NOMO-1 treated with dmso at 0.1 percent for 144 hours (cell line): ENCODE measurements at regions not wholly inside any gene's neighbourhood (a gene's known extent, or its start where the extent isn't known, plus 50 kb on each side); places are given as distances from the start of the nearest gene placed in this dataset.
"Not testable (repeated sequence)": the region's sequence is repeated elsewhere in the genome, so short reads cannot be mapped to it uniquely, and the experiment has no call there.

Source experiments
- DNase-seq: peaks from one replicate; lab custom pipeline; 2025; ENCODE audit not compliant: unreplicated experiment; lab: John Stamatoyannopoulos, UW

DNA sequence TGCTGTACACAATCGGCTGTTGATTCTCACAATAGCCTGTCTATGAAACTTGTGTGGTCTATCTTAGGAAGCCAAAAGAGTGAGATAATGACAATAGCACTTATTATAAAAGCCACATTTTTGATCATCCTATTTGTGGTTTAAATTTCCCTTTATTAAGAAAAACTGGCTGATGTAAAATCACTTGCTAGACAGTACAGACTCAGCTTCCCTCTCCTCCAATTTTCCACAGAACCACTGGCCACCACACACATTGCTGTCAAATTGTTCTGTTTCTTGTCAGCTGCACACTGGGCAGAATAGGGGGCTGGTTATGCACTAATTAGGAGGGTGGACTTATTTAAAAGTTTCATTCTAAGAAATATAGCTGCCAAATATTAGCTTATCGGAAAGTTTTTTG, 425.9 kb downstream of the EPHA3 start:
- DNase-seq: no peak

DNA sequence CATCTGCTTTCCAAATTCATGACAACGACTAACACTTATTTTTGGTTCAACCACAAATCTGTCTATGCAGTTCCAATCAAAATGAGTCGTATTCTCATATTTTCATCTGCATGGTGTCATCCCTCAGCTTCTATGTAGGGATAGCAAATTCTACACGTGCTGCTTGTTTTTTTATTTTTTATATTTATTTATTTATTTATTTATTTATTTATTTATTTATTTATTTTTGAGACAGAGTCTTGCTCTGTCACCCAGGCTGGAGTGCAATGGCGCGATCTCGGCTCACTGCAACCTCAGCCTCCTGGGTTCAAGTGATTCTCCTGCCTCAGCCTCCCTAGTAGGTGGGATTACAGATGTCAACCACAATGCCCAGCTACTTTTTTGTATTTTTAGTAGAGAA, 447.2 kb downstream of the EPHA3 start:
- not testable (repeated sequence) for DNase-seq

DNA sequence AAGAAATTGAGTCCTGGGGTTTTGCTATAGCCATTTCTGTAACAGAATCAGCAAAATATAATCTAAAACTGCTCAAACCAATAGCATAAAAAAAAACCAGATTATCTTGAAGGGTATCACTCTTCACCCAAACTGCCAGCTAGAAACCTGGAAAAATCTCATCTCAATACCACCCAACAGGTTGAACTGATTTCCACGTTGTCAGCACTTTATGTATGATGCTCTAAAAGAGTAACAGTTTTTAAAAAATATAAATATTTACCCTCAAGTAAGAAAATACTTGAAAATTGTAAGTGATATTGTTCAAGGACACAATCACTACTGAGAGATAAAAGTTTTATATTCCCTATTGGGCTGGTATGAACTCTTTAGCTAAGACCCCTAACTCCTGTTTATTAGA, 451.3 kb downstream of the EPHA3 start:
- DNase-seq: no peak

DNA sequence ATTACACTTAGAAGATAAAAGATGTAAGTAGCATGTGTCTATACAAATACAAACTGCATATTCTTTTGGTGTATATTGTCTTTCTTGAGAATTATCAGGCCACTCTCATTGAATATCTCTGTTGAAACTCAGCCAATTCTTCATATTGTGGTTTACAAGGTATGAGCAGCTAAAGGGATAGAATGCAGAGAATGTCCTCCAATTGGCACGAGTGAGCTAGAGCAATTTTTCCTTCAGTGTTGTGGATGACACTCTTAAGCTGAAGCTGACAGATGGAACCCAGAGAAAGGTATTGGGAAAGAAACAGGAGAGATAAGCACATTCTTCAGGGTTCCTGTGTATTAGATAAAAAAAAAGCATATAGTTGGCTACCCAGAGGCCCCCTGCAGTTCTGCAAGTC, 453.1 kb downstream of the EPHA3 start:
- no peak for DNase-seq

DNA sequence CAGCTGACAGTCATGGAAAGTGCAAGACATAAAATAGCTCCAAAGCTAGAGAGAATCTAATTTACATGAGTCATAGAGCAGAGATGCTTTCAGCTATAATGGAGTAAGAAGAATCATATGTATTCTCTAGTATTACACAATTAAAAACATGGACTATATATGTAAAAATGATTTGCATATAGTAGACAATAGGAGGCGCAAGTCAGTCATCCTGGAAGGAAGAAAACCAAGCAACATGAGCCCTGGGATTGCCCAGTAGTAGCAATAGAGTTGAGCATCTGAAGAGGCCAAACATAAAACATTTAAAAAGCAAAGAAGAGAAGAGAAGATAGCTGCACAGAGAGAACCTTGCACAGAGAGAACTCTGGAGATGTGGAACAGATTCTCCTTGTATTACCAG, 455.0 kb downstream of the EPHA3 start:
- DNase-seq: no peak

DNA sequence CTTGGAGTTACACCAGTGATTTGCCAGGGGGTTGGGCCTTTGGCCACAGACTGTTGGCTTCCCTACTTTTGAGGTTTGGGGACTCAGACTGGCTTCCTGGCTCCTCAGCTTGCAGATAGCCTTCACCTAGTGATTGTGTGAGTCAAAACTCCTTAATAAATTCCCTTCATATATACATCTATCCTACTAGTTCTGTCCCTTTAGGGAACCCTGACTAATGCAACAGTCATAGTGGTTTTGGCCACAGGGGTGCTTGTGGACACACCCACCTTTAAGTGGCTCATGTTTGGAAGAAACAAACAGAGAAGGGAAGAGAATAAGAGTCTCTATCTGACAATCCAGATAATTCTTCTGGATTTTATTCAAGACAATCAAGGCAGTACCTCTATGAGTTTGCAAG, 457.7 kb downstream of the EPHA3 start:
- DNase-seq: no peak

DNA sequence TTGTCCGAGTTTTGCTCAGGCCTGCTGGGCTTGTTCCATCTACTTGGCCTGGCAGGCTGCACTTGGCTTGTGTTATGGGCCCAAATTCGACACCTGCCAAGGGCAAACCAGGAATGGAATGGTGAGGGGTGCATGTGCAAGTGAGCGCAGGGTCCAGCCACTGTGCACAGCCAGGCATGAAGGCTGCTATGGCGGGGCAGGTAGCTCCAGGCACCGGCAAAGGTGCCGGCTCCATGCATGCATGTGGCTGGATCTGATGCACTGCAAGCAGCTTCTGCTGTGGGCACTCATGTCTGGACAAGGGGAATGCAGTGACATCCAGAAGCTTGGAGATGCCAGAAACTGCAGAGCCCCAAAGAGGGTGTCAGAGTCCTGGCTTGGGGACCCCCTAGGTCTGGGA, 463.0 kb downstream of the EPHA3 start:
- no peak for DNase-seq

DNA sequence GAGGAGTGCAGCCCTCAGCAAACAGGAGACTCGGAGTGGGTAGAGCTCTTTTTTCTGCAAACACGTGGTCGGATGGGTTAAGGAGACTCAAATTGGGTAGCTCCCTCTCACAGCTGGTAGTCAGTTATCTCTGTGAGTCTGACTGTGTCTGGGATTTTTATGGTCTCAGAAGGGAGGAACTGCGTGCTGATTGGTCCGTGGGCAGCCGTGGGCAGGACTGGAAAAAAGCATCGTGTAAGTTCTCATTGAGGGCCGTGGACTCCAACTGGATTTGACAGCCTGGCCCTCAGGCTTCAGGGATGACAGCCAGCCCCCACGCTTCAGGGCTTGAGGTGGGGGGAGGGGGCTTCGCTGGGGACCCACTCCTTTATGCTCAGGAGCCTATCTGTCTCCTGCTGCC, 463.9 kb downstream of the EPHA3 start:
- no peak for DNase-seq

DNA sequence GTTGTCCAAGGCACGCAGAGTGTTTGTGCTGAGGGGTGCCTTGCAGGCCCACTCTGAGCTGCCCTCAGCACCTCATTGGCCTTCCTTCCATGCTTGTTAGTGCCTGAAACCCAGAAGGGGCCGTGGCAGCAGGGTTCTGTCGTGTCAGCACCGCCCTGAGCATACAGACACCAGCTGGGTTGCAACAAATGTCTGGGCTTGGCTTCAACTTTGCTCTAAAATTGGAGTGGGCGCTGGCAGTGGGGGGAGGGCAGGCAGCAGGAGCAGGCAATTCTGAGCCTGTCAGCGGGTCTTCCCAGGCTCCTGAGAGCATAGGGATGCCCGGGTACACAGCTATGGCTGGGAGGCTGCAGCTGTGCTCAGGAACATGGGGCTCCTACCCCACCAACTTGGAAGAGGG, 464.3 kb downstream of the EPHA3 start:
- no peak for DNase-seq

DNA sequence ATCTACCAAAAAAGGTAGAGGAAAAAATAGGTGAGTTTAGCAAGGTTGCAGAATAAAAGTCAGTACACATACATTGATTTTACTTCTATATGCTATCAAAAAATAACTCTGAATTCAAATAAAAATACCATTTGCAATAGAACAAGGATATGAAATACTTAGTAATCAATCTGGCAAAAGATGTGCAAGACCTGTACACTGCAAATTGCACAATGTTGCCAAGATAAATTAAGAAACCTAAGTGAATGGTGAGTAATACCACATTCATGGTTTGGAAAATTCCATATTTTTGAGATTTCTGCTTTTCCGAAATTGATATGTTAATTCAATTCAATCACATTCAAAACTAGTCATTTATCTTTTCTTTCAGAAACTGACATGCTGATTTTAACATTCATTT, 464.8 kb downstream of the EPHA3 start:
- DNase-seq: no peak

DNA sequence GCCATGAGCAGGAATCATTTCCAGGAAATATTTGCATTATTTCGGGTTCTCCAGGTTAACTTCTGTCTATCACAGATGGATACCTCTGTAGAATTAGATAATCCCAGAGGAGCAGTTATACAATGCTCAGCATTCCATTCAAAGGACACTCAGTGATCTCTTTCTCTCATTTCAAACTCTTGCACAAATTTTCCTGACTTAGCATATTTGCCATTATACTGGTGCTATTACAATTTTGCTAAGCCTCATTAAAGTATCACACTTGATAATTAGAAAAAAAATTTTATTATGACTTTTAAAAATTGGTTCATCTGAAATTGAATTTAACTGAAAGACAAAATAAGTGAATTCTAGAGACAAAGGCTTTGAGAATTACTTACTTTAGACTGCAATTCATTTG, 469.0 kb downstream of the EPHA3 start:
- DNase-seq: no peak

DNA sequence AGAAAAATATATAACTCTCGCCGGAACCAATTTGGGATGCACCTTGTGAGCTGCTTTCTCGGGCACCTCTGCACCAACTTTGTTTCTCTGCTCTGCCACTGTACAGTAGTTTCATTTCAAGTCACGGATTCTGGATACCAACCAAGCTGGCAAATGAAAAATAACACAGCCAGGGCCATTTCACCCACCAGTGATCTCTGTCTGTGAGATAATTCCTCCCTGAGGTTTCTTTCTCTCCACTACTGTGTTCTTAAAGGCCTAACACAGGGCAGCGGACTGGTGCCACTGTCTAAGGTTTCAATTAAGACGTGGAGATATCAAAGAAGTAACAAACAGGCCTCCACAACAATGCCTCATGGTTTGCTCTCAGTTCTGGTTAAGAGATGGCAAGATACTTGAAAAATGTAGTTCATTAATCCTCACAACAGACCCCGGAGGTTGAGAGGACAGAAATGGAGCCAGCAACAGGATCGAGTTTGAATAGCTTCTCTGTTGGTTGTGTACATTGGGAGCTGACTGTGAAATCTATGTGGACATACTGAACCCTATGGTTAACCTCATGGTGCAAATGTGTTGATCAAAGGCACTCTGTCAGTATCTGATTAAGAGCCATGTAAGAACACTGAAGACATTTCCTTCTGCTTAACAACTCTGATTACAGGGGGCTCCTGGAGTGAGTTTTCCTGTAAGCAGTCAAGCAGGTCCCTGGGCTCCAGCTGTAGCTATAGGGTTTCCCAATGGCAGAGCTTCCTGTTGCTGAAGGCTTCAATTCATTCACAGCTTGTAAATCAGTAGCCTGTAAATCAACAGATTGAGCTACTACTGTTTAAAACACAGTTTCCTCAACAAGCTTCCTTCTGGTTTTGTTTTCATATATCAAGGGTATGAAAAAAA, 470.5 kb downstream of the EPHA3 start:
- DNase-seq: no peak

DNA sequence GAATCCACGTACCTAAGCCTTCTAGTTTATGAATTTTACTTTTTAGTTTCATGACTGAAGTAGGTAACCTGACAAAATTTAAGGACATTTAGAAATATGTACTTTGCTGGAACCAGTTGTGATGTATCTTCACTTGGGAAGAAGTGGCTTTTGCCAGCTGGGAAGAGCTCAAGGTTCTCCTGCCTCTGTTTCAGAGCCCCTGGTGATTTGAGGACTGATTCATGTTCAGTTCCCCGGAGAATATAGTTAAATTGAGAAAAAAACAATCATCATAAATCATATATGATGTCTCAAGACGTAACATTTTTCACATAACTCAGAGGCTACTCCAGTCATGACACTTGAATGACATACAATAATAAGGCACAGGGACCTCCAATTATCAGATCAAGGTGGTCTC, 473.4 kb downstream of the EPHA3 start:
- DNase-seq: no peak

DNA sequence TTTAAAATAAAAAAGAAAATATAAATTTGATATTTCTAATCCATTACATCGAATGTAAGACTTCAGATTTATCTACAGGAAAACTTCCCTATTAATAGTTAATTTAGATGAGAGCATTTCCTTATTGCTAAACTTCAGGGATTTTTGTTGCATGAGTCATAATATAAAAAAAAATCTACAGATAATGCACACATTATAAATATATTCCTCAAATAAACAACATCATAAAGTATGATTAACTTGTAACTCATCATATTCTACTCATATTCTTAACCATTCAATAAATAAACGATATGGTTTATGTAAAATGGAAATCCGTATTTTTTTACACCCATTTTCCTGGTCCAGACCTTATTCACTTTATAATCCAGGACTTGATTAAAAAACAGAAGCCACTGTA, 477.0 kb downstream of the EPHA3 start:
- no peak for DNase-seq

DNA sequence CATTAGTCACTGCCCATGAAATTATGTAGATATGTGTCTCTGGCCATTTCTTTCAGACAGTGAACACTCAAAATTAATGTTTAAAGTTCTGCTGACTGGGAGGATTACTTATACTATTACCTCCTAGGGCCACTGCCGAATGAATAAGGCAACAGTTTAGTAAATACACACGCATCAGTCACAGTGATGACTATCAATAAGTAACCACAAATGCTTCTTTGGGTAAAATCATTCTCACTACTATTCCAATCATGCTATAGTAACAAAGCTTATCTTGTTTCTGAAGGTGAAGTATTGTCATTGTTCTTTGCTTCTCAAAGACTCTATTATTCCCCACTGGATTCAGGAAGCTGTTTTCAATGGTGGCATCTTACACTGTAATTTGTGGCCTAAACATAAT, 478.8 kb downstream of the EPHA3 start:
- DNase-seq: no peak

DNA sequence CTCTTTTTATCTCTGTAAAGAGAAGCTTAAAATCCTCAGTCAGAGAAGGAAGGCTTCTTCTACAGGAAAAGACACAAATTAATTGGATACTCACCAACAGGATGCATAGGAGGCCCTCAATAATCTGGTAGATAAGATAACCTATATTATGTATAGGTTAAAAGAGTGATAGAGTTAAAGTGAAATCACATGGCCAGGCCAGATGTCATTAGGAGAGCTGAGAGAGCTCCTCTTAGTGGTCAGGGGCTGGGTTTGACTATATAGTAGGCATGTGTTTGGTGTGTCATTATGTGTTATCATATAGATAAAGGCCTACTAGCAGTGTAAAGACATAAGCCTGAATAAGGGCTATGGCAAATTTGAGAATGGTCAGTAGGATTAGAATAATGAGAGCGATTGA, 479.3 kb downstream of the EPHA3 start:
- DNase-seq: no peak

DNA sequence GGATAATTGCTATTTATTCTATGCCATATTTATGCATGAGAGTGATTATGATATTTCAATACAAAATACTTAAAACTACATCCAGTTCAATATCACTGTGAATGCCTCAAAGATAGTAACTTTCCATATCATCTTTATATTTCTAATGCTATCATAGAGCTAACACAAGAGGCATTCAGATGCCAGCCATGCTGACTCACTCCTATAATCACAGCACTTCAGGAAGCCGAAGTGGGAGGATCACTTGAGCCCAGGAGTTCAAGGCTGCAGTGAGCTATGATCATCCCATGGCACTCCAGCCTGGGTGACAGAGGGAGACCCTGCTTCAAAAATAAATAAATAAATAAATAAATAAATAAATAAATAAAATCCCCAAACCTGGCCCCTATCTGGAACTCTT, 498.7 kb downstream of the EPHA3 start:
- no peak for DNase-seq

DNA sequence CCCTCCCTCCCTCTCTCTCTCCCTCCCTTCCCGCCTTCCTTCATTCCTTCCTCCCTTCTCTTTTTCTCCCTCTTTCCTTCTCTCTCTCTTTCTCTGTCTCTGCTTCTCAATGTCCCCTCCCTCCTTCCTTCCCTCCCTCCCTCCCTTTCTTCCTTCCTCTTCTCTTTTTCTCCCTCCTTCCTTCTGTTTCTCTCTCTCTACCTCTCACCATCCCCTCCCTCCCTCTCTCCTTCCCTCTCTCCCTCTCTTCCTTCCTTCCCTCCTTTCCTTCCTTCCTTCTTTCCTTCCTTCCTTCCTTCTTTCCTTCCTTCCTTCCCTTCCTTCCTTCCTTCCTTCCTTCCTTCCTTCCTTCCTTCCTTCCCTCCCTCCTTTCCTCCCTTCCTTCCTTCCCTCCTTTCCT, 504.6 kb downstream of the EPHA3 start:
- DNase-seq: no peak

DNA sequence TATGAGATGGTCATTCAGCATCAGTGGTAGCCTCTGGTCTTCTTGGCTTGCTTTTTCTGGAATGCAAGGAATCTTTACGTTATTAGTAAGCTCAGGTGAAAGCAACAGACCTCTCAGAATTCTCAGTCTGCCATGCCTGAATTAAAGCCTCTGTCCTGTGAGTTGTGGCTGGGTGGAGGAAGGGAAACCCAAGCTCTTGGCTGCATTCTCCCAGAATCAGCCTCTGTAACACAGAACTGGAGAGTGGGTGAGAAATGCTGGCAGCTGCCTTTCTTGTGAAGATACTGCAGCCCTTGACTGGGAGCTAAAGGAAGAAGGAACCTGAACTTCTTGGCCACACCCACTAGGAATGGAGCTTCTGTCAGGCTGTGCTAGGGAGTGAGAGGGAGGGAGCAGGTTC, 505.8 kb downstream of the EPHA3 start:
- no peak for DNase-seq

DNA sequence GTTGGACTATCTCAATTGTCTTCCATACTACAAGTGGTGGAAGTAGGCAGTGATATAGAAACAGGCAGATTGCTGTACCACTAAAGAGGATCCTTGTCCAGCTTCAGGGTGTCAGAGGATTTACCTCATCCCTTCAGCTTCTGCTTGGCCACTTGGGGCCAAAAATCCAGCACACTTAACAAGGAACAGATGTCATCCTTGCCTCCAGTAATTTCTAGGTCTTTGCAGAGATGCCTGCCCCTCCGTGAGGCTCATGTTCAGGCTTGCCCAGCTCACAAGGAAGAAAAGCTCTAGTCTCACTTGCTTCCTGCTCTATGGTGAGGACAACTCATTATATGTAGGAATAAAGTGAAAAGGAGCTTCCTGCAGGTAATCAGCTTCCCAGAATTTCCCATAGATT, 510.3 kb downstream of the EPHA3 start:
- no peak for DNase-seq

DNA sequence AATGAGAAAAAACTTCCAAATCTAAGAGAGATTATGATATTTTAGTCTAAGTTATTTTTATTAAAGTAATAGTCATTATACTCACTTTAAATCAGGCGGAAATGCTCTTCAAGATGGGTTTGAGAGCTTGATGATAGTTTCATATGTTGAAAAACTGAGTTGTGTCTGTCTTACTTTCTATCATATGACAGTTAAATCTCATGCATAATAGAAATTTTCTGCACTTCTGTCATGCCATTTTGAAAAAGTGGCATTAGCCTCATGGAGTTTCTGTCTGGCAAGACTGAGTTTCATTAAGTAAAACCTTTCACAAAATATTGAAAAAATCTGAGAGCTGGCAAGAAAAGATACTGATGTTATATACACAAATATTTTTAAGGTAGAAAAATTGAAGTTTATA, 511.8 kb downstream of the EPHA3 start:
- no peak for DNase-seq

DNA sequence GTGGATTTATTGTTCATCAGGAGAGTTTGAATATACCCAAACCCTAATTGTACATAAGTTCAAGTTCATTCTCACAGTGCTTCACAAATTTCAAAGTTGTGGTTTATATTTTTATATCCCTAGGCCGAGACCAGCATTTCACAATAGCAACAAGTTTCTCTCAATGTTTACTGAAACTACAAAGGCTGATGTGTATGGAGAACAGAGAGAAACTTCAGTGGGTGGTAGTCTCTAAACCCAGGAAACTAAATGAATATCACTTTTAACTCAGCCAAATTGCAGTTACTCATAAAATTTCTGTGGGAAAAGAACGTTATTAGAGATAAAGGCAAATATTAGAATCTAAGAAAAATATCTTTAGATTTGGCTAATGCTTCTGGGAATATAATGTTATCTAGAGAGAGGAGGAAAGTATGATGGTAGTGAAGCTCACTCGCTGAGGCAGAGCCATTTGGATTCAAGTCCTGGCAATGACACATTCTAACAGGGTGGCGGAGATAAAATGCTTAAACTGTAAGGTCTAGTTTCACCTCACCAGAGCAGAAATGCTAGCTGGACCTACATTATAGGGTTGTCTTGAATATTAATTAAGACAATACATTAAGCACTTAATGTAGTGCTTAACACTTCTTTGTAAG, 514.8 kb downstream of the EPHA3 start:
- DNase-seq: no peak

DNA sequence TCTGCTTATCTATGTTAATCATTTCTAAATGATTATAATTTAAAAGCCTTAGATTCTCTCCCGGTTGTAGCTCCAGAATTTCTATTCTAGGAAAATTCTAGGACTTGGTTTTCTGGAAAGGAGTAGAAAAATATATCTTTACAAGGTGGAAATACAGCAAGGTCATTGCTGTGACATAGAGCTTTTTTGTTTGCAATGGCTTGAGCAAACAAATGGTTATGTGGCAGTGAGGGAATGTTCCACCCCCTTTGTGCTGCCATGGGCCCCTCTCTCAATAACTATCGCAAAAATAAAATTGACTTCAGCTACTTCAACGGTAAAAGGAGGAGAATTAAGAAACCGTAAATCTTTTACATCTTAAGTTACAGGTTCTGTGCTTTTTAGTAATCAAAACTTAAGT, 517.1 kb downstream of the EPHA3 start:
- DNase-seq: no peak
